CD4-positive, alpha-beta T cell (primary cell): ENCODE measurements at regions not wholly inside any gene's neighbourhood (a gene's known extent, or its start where the extent isn't known, plus 50 kb on each side); places are given as distances from the start of the nearest gene placed in this dataset.

Experiments used
- ATAC-seq: fragments of 200-7000 bp; cut with Tn5 transposase; one replicate; pipeline ENCODE4 v1.10.0; 2022; ENCODE audit warnings: mild to moderate bottlenecking; ENCODE audit not compliant: poor library complexity
- CTCF ChIA-PET: fragments of 350-600 bp; sonication (Branson Sonifier 250); formaldehyde crosslinking; loops from one replicate; lab custom pipeline; 2021; ENCODE audit warnings: antibody characterized with exemption, inconsistent platforms; lab: Charles Lee
- POLR2A ChIA-PET: fragments of 350-600 bp; sonication (Branson Sonifier 250); formaldehyde crosslinking; loops from one replicate; lab custom pipeline; 2021; ENCODE audit warnings: antibody characterized with exemption, inconsistent platforms; lab: Charles Lee
- DNase-seq, 14 experiments: peaks; one replicate each; pipeline ENCODE4 v3.0.0-alpha.2; 2013 to 2020; ENCODE audit warnings: mixed read lengths in 2 of 14
- H3K27ac ChIP-seq, 2 donors: one replicate each; pipeline versions ENCODE4 v1.5.1 to v1.7.0; 2013; ENCODE audit warnings: low read length in 2 of 2, low read depth in 1 of 2, mild to moderate bottlenecking in 1 of 2
- H3K27me3 ChIP-seq, 2 experiments: 1 replicate in 1 of 2; 2 replicates in 1 of 2; pipeline versions ENCODE4 v1.6.1 to v1.7.0; 2013; ENCODE audit warnings: low read length in 2 of 2, control low read depth in 1 of 2, mild to moderate bottlenecking in 1 of 2, moderate library complexity in 1 of 2; ENCODE audit not compliant: insufficient read depth in 2 of 2, control insufficient read depth in 1 of 2
- H3K36me3 ChIP-seq: one replicate; pipeline ENCODE4 v1.6.1; 2013; ENCODE audit warnings: low read length, control low read depth; ENCODE audit not compliant: insufficient read depth
- H3K4me1 ChIP-seq: one replicate; pipeline ENCODE4 v1.6.1; 2013; ENCODE audit warnings: low read length, control low read depth; ENCODE audit not compliant: insufficient read depth
- H3K4me3 ChIP-seq: one replicate; pipeline ENCODE4 v1.5.1; 2013; ENCODE audit warnings: mild to moderate bottlenecking, low read length, moderate library complexity
- H3K9me3 ChIP-seq, 2 experiments: 1 replicate in 1 of 2; 2 replicates in 1 of 2; pipeline versions ENCODE4 v1.6.1 to v1.7.0; 2013; ENCODE audit warnings: low read length in 2 of 2, mild to moderate bottlenecking in 2 of 2, control low read depth in 1 of 2, moderate library complexity in 1 of 2; ENCODE audit not compliant: control insufficient read depth in 1 of 2, insufficient read depth in 1 of 2
- H3K27ac Mint-ChIP-seq: one replicate; pipeline ENCODE4 v1.8.0; 2020; ENCODE audit warnings: mixed read lengths
- H3K27me3 Mint-ChIP-seq: one replicate; pipeline ENCODE4 v1.8.0; 2021; ENCODE audit warnings: mixed read lengths
- H3K36me3 Mint-ChIP-seq: one replicate; pipeline ENCODE4 v1.8.0; 2021; ENCODE audit warnings: low read depth, mixed read lengths
- H3K4me1 Mint-ChIP-seq: one replicate; pipeline ENCODE4 v1.8.0; 2021; ENCODE audit warnings: low read depth, mixed read lengths
- H3K4me3 Mint-ChIP-seq: one replicate; pipeline ENCODE4 v1.8.0; 2020; ENCODE audit warnings: mild to moderate bottlenecking, mixed read lengths
- H3K9me3 Mint-ChIP-seq: one replicate; pipeline ENCODE4 v1.8.0; 2020; ENCODE audit warnings: mixed read lengths
- intact Hi-C, 2 experiments: fragments of 100-400 bp; cut with DNase I in 1 of 2; cut with micrococcal nuclease in 1 of 2; formaldehyde crosslinking; loops; one replicate each; pipeline versions ENCODE4 v1.15.1 to v1.9.0; 2023 to 2025; cut with DNase I, micrococcal nuclease
- TF ChIP-seq, protein P1 (sequence below): fragments of 200-600 bp; IDR thresholded peaks from one replicate; pipeline ENCODE4 v1.8.0; 2022; ENCODE audit warnings: antibody characterized with exemption, mild to moderate bottlenecking

DNA sequence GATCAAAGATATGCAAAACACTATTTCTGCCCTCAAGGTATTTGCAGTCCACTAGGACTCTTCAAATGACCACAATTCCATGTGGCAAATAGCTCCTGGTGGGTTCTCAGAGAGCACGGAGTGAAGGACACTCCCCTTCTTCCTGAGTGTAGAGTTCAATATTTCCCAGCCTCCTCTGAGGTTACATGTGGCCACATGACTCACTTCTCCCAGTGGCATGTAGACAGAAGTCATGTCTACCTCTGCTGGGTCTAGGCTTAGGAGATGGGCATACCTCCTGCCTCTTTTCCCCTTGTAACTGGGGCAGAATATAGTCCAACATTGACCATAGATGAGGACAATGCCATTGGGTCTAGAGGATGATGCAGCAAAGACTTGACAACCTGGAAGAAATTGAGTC lies 191.4 kb downstream of the MIS18A start:
- Histone ChIP-seq H3K27me3 (no peaks in the 10 kb centered on the region), H3K36me3 (no peaks in the 10 kb centered on the region), H3K27ac (no peak overlapping the region), H3K4me1 (no peaks in the 10 kb centered on the region), H3K4me3 (no peak overlapping the region), H3K9me3 (no peaks in the 10 kb centered on the region)
- Mint-ChIP-seq H3K4me1 (no peaks in the 10 kb centered on the region), H3K4me3 (no peak overlapping the region), H3K36me3 (no peaks in the 10 kb centered on the region), H3K9me3 (no peaks in the 10 kb centered on the region), H3K27me3 (peaks cover 15% of the 10 kb centered on the region), H3K27ac (no peak overlapping the region)
- intact Hi-C loops = no loop called here
- ATAC-seq (no peak), DNase-seq (no peak)
- ChIA-PET CTCF (no interaction called here), POLR2A (no interaction called here)
- TF ChIP-seq, protein P1, sequence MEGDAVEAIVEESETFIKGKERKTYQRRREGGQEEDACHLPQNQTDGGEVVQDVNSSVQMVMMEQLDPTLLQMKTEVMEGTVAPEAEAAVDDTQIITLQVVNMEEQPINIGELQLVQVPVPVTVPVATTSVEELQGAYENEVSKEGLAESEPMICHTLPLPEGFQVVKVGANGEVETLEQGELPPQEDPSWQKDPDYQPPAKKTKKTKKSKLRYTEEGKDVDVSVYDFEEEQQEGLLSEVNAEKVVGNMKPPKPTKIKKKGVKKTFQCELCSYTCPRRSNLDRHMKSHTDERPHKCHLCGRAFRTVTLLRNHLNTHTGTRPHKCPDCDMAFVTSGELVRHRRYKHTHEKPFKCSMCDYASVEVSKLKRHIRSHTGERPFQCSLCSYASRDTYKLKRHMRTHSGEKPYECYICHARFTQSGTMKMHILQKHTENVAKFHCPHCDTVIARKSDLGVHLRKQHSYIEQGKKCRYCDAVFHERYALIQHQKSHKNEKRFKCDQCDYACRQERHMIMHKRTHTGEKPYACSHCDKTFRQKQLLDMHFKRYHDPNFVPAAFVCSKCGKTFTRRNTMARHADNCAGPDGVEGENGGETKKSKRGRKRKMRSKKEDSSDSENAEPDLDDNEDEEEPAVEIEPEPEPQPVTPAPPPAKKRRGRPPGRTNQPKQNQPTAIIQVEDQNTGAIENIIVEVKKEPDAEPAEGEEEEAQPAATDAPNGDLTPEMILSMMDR = no peak

DNA sequence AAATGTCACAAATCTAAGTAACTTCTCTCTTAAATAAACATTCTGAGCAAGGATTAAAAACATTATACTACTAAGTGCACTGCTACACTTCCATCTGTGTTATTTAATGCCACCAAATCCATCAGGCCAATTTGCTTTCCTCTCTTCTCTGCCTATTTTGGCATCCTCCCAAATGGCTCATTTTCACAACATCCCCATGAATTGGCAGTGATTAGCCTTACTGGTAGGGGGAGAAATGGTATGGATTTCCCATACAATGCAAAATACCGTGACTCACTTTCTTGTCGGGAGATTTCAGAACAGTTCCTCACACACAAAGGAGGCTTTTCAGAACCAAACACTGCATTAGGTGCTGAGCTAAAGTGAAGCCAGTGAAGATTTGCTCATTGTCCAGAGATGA lies 195.7 kb downstream of the MIS18A start:
- no peaks in the 10 kb centered on the region for H3K36me3 ChIP-seq
- ATAC-seq = no peak
- Mint-ChIP-seq H3K27me3 (peaks cover 3% of the 10 kb centered on the region), H3K27ac (no peak overlapping the region), H3K36me3 (no peaks in the 10 kb centered on the region), H3K4me1 (no peaks in the 10 kb centered on the region), H3K9me3 (no peaks in the 10 kb centered on the region), H3K4me3 (no peak overlapping the region)
- ChIA-PET CTCF (no interaction called here), POLR2A (no interaction called here)
- H3K4me3 ChIP-seq = no peak overlapping the region
- no peaks in the 10 kb centered on the region for H3K9me3 ChIP-seq
- DNase-seq = no peak
- intact Hi-C loops = no loop called here
- no peak overlapping the region for H3K27ac ChIP-seq
- H3K27me3 ChIP-seq = no peaks in the 10 kb centered on the region
- H3K4me1 ChIP-seq = no peaks in the 10 kb centered on the region
- TF ChIP-seq, protein P1 = no peak

DNA sequence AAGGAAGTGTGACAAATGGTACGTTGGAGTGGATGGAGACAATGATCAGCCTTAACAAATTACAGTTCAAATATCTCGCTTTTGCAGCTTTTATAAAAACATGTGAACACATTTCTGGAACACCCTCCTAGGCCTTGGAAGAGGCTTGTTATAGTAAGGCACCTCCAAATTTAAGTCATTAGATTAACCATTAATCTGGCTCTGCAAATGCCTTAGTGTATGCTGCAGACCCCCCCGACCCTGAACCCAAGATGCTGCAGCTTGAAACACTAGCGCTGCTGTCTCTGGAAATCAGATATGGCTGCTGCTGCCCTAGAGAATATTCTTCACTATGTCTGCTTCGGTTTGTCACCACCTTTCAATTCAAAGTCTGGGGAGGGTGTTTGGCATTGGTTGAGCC lies 196.4 kb downstream of the MIS18A start:
- CTCF ChIA-PET = no interaction called here
- Mint-ChIP-seq H3K27ac (no peak overlapping the region), H3K4me3 (no peak overlapping the region), H3K4me1 (no peaks in the 10 kb centered on the region), H3K27me3 (peaks cover 3% of the 10 kb centered on the region), H3K36me3 (no peaks in the 10 kb centered on the region), H3K9me3 (no peaks in the 10 kb centered on the region)
- DNase-seq = no peak
- no peak overlapping the region for H3K27ac ChIP-seq
- TF ChIP-seq, protein P1 = no peak
- POLR2A ChIA-PET = no interaction called here
- intact Hi-C loops = no loop called here
- no peaks in the 10 kb centered on the region for H3K9me3 ChIP-seq
- no peak for ATAC-seq
- H3K27me3 ChIP-seq = no peaks in the 10 kb centered on the region
- H3K4me3 ChIP-seq = no peak overlapping the region
- no peaks in the 10 kb centered on the region for H3K4me1 ChIP-seq
- H3K36me3 ChIP-seq = no peaks in the 10 kb centered on the region
